Glutamatergic neuron (in vitro differentiated cells): ENCODE measurements at regions not wholly inside any gene's neighbourhood (a gene's known extent, or its start where the extent isn't known, plus 50 kb on each side); places are given as distances from the start of the nearest gene placed in this dataset.
A peak's percentile ranks its signal among the peaks of the same experiment; 100 is the strongest.

Experiments used
- DNase-seq: peaks from one replicate; pipeline ENCODE4 v3.0.0; 2022
- H3K27ac Mint-ChIP-seq: one replicate; pipeline ENCODE4 v1.8.0; 2020; ENCODE audit warnings: mild to moderate bottlenecking, mixed read lengths, inconsistent platforms; ENCODE audit not compliant: unreplicated experiment
- H3K27me3 Mint-ChIP-seq: one replicate; pipeline ENCODE4 v1.8.0; 2020; ENCODE audit warnings: mild to moderate bottlenecking, moderate library complexity, mixed read lengths, inconsistent platforms; ENCODE audit not compliant: unreplicated experiment
- H3K36me3 Mint-ChIP-seq: one replicate; pipeline ENCODE4 v1.8.0; 2020; ENCODE audit warnings: mild to moderate bottlenecking, mixed read lengths, inconsistent platforms; ENCODE audit not compliant: unreplicated experiment
- H3K4me1 Mint-ChIP-seq: one replicate; pipeline ENCODE4 v1.8.0; 2020; ENCODE audit warnings: mild to moderate bottlenecking, low read depth, mixed read lengths, inconsistent platforms; ENCODE audit not compliant: unreplicated experiment
- H3K4me3 Mint-ChIP-seq: one replicate; pipeline ENCODE4 v1.8.0; 2020; ENCODE audit warnings: mild to moderate bottlenecking, mixed read lengths, inconsistent platforms; ENCODE audit not compliant: unreplicated experiment
- H3K9me3 Mint-ChIP-seq: one replicate; pipeline ENCODE4 v1.8.0; 2020; ENCODE audit warnings: mild to moderate bottlenecking, moderate library complexity, mixed read lengths, inconsistent platforms; ENCODE audit not compliant: unreplicated experiment
- CTCF ChIP-seq: fragments of 200-600 bp; sonication (generic); IDR thresholded peaks from one replicate; pipeline ENCODE4 v1.5.0; 2021; ENCODE audit not compliant: partially characterized antibody, unreplicated experiment

DNA sequence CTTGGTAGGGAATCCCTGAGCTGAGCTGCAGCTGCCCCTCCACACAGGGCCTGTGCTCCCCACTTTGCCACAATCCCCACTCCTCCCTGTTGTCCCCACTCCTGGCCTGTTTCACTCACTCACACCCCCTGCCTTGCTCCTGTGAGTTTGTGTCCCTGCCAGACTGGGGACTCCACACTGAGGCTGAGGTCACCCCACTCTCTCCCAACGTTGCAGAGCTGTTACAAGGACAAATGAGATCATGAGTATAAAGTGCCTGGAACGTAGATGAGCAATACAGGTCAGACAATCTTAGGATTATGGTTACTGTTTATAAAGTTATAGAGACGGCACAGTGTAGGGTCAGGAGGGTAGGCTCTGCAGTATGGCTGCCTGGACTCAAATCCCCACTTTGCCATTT, 426.0 kb upstream of the SULF2 start:
- Mint-ChIP-seq H3K4me1 (peaks cover 41% of the 10 kb centered on the region), H3K27me3 (peaks cover 14% of the 10 kb centered on the region), H3K27ac (peak overlapping the region; percentile 60), H3K9me3 (peaks cover 19% of the 10 kb centered on the region), H3K36me3 (peaks cover 6% of the 10 kb centered on the region), H3K4me3 (no peak overlapping the region)
- no peak for TF ChIP-seq CTCF
- DNase-seq = no peak

GRCh38 chr20:48210111-48211027, 425.1 kb upstream of the SULF2 start:
- H3K27me3 Mint-ChIP-seq = peaks cover 14% of the 10 kb centered on the region
- peaks cover 48% of the 10 kb centered on the region for H3K4me1 Mint-ChIP-seq
- TF ChIP-seq CTCF = no peak
- H3K36me3 Mint-ChIP-seq = peaks cover 6% of the 10 kb centered on the region
- DNase-seq = peak; percentile 55
- peak overlapping the region; percentile 92 for H3K27ac Mint-ChIP-seq
- H3K9me3 Mint-ChIP-seq = peaks cover 18% of the 10 kb centered on the region
- H3K4me3 Mint-ChIP-seq = no peak overlapping the region

DNA sequence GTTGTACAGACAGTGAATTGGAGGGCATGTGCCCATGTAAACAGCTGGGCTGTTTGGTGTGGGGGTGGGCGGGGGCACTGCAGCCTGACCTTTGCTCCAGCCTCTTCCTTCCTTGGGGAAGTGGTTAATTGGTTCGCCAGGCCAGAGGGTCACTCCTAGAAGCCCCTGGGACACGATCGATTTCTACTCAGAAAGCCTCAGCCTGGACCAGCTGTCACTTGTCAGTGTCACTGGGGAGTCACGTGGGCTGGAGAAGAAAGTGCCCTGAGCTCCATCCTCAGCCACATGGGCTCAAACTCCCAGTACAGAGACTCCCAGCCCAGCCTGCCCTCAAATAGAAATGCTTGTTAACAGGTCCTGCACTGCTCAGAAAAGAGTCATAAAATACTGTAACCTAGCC, 423.8 kb upstream of the SULF2 start:
- Mint-ChIP-seq H3K36me3 (peaks cover 6% of the 10 kb centered on the region), H3K4me1 (peaks cover 45% of the 10 kb centered on the region), H3K27ac (peak overlapping the region; percentile 92), H3K27me3 (peaks cover 16% of the 10 kb centered on the region), H3K9me3 (peaks cover 15% of the 10 kb centered on the region), H3K4me3 (no peak overlapping the region)
- TF ChIP-seq CTCF = no peak
- peak; percentile 88 for DNase-seq

DNA sequence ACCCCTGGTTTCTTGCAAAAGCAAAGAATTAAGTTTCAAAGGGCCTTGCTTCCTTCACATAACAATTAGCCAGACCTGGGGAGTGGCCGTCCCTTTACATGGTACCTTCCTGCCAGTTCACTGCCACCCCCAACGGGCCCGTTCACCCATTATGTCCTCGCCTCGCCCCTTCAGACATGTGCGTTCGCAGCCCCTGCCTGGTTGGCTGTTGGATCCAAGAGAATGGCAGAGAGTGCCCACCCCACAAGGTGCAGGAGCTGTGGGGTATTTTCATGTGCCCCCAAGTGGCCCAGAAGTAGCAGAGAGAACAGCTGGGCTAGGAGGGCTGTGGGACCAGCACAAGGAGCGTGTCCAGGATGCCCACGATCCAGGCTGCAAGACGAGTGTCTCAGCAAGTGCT, 422.9 kb upstream of the SULF2 start:
- peaks cover 52% of the 10 kb centered on the region for H3K4me1 Mint-ChIP-seq
- H3K9me3 Mint-ChIP-seq = peaks cover 20% of the 10 kb centered on the region
- H3K27me3 Mint-ChIP-seq = peaks cover 19% of the 10 kb centered on the region
- peaks cover 6% of the 10 kb centered on the region for H3K36me3 Mint-ChIP-seq
- no peak overlapping the region for H3K27ac Mint-ChIP-seq
- TF ChIP-seq CTCF = no peak
- no peak for DNase-seq
- H3K4me3 Mint-ChIP-seq = no peak overlapping the region

- Mint-ChIP-seq H3K9me3 (peaks cover 19% of the 10 kb centered on the region), H3K27ac (peak overlapping the region; percentile 62), H3K4me3 (no peak overlapping the region), H3K4me1 (peaks cover 56% of the 10 kb centered on the region), H3K27me3 (peaks cover 19% of the 10 kb centered on the region), H3K36me3 (peaks cover 6% of the 10 kb centered on the region)
- TF ChIP-seq CTCF = no peak
- no peak for DNase-seq
Observed at GRCh38 chr20:48207505-48207904, 422.2 kb upstream of the SULF2 start.
